ENCODE measurements at regions not wholly inside any gene's neighbourhood (a gene's known extent, or its start where the extent isn't known, plus 50 kb on each side); places are given as distances from the start of the nearest gene placed in this dataset.

GRCh38 chr7:15755061-15755460 is 68.6 kb upstream of the MEOX2 start:
- H3K27me3 ChIP-seq (ENCODE audit: control insufficient read depth, insufficient read depth, low read length), result no peaks in the 10 kb centered on the region
- H3K9ac ChIP-seq (ENCODE audit: low read length in 3 of 3), result no peak overlapping the region
- H3K4me3 ChIP-seq (ENCODE audit: low read length in 3 of 3), result no peak overlapping the region
- H3K27ac ChIP-seq (ENCODE audit: low read depth in 2 of 2, low read length in 2 of 2), result no peak overlapping the region
- FAIRE-seq (no peak), DNase-seq (no peak)
- H3K4me1 ChIP-seq (ENCODE audit: control insufficient read depth in 2 of 3, insufficient read depth in 2 of 3, low read depth in 1 of 3, low read length in 3 of 3), result no peaks in the 10 kb centered on the region
- intact Hi-C loops (cut with DNase I), result no loop called here
- no peak for TF ChIP-seq CTCF (IDR thresholded peaks at IDR 0.05; ENCODE audit: borderline replicate concordance, extremely low read depth, insufficient read depth)
- H3K36me3 ChIP-seq (ENCODE audit: control insufficient read depth in 2 of 3, insufficient read depth in 3 of 3, low read length in 3 of 3), result no peaks in the 10 kb centered on the region
- H3K9me3 ChIP-seq (ENCODE audit: control insufficient read depth in 2 of 3, insufficient read depth in 1 of 3, low read length in 3 of 3), result no peaks in the 10 kb centered on the region

- no peak overlapping the region for H3K4me3 ChIP-seq (ENCODE audit: low read length in 3 of 3)
- DNase-seq (no peak), FAIRE-seq (no peak)
- H3K4me1 ChIP-seq (ENCODE audit: control insufficient read depth in 2 of 3, insufficient read depth in 2 of 3, low read depth in 1 of 3, low read length in 3 of 3), result no peaks in the 10 kb centered on the region
- TF ChIP-seq CTCF (IDR thresholded peaks at IDR 0.05; ENCODE audit: borderline replicate concordance, extremely low read depth, insufficient read depth), result no peak
- no peak overlapping the region for H3K27ac ChIP-seq (ENCODE audit: low read depth in 2 of 2, low read length in 2 of 2)
- no peak overlapping the region for H3K9ac ChIP-seq (ENCODE audit: low read length in 3 of 3)
- no peaks in the 10 kb centered on the region for H3K27me3 ChIP-seq (ENCODE audit: control insufficient read depth, insufficient read depth, low read length)
- intact Hi-C loops (cut with DNase I), result no loop called here
- H3K36me3 ChIP-seq (ENCODE audit: control insufficient read depth in 2 of 3, insufficient read depth in 3 of 3, low read length in 3 of 3), result no peaks in the 10 kb centered on the region
- no peaks in the 10 kb centered on the region for H3K9me3 ChIP-seq (ENCODE audit: control insufficient read depth in 2 of 3, insufficient read depth in 1 of 3, low read length in 3 of 3)
Measured at GRCh38 chr7:15753887-15754579, 67.5 kb upstream of the MEOX2 start.

GRCh38 chr7:15752377-15752776 is 65.9 kb upstream of the MEOX2 start:
- FAIRE-seq, result no peak
- TF ChIP-seq CTCF (IDR thresholded peaks at IDR 0.05; ENCODE audit: borderline replicate concordance, extremely low read depth, insufficient read depth), result no peak

More at GRCh38 chr7:15752377-15752776, 65.9 kb upstream of the MEOX2 start:
- no peak for DNase-seq
- Histone ChIP-seq H3K9me3 (ENCODE audit: control insufficient read depth in 2 of 3, insufficient read depth in 1 of 3, low read length in 3 of 3) (no peaks in the 10 kb centered on the region), H3K36me3 (ENCODE audit: control insufficient read depth in 2 of 3, insufficient read depth in 3 of 3, low read length in 3 of 3) (no peaks in the 10 kb centered on the region), H3K9ac (ENCODE audit: low read length in 3 of 3) (no peak overlapping the region), H3K27me3 (ENCODE audit: control insufficient read depth, insufficient read depth, low read length) (no peaks in the 10 kb centered on the region), H3K4me3 (ENCODE audit: low read length in 3 of 3) (no peak overlapping the region), H3K4me1 (ENCODE audit: control insufficient read depth in 2 of 3, insufficient read depth in 2 of 3, low read depth in 1 of 3, low read length in 3 of 3) (no peaks in the 10 kb centered on the region), H3K27ac (ENCODE audit: low read depth in 2 of 2, low read length in 2 of 2) (no peak overlapping the region)
- intact Hi-C loops (cut with DNase I), result no loop called here

Measured in kidney (tissue), 13 donors.